Lung (tissue), 11 donors: ENCODE measurements at regions not wholly inside any gene's neighbourhood (a gene's known extent, or its start where the extent isn't known, plus 50 kb on each side); places are given as distances from the start of the nearest gene placed in this dataset.

Source experiments
- ATAC-seq: fragments of 200-7000 bp; cut with Tn5 transposase; one replicate; pipeline ENCODE4 v1.9.1; 2020; ENCODE audit warnings: moderate number of reproducible peaks; ENCODE audit not compliant: insufficient read depth, low FRiP score
- DNase-seq, 3 donors: peaks; one replicate each; pipeline ENCODE4 v3.0.0-alpha.2; 2013 to 2017
- H3K27ac ChIP-seq, 2 donors: one replicate each; pipeline ENCODE4 v1.5.1; 2013; ENCODE audit warnings: mild to moderate bottlenecking in 2 of 2, moderate library complexity in 2 of 2, control low read depth in 1 of 2, inconsistent platforms in 1 of 2, low read depth in 1 of 2, low read length in 1 of 2
- H3K27me3 ChIP-seq, 3 donors: one replicate each; pipeline ENCODE4 v1.5.1; 2013; ENCODE audit warnings: low read length in 2 of 3; ENCODE audit not compliant: control insufficient read depth in 3 of 3, insufficient read depth in 3 of 3
- H3K36me3 ChIP-seq, 4 donors: one replicate each; pipeline ENCODE4 v1.5.1; 2013; ENCODE audit warnings: low read length in 4 of 4, mild to moderate bottlenecking in 1 of 4, moderate library complexity in 1 of 4; ENCODE audit not compliant: control insufficient read depth in 4 of 4, insufficient read depth in 4 of 4
- H3K4me1 ChIP-seq, 5 donors: one replicate each; pipeline ENCODE4 v1.5.1; 2013; ENCODE audit warnings: low read length in 5 of 5, mild to moderate bottlenecking in 2 of 5, moderate library complexity in 1 of 5; ENCODE audit not compliant: control insufficient read depth in 5 of 5, insufficient read depth in 5 of 5
- H3K4me3 ChIP-seq: one replicate; pipeline ENCODE4 v1.5.1; 2013; ENCODE audit warnings: mild to moderate bottlenecking, control low read depth, moderate library complexity
- H3K9ac ChIP-seq, 2 donors: one replicate each; pipeline ENCODE4 v1.5.1; 2013; ENCODE audit warnings: low read length in 2 of 2, control low read depth in 1 of 2; ENCODE audit not compliant: insufficient read depth in 1 of 2
- H3K9me3 ChIP-seq, 4 donors: one replicate each; pipeline ENCODE4 v1.5.1; 2013; ENCODE audit warnings: low read length in 3 of 4, mild to moderate bottlenecking in 1 of 4, moderate library complexity in 1 of 4; ENCODE audit not compliant: control insufficient read depth in 4 of 4, insufficient read depth in 3 of 4
- CTCF ChIP-seq: IDR thresholded peaks from 2 replicates; pipeline ENCODE4 v1.5.1; 2012; ENCODE audit warnings: mild to moderate bottlenecking; ENCODE audit errors: control extremely low read depth, extremely low read depth
- WGBS, 2 donors: extraction: QIAGEN DNeasy Blood & Tissue Kit; methylation state at CpG; one replicate each; pipeline ENCODE4 v1.1.7; 2013; 5-methylcytosine and 5-hydroxymethylcytosine counted together
- donor health status: control.
- donor health status: control.
- donor health status: Bipolar disorder and iron deficiency.
- donor health status: healthy.
- donor health status: DM: yes; HTN: yes; CAD: no.

- Histone ChIP-seq H3K4me3 (no peak overlapping the region), H3K9ac (no peak overlapping the region), H3K4me1 (no peaks in the 10 kb centered on the region), H3K27me3 (no peaks in the 10 kb centered on the region), H3K36me3 (no peaks in the 10 kb centered on the region), H3K9me3 (no peaks in the 10 kb centered on the region), H3K27ac (no peak overlapping the region)
- 44 to 58% methylated on average over 1 of the region's 1 CpG for WGBS, 2 donors
- no peak for ATAC-seq
- TF ChIP-seq CTCF = no peak
- no peak for DNase-seq
Observed at GRCh38 chr16:50902457-50902856, 160.6 kb downstream of the CYLD start.

GRCh38 chr16:50901062-50901461, 159.2 kb downstream of the CYLD start:
- H3K9me3 ChIP-seq = peaks cover 0 to 2% (median 0%) of the 10 kb centered on the region in 4 donors
- WGBS, 2 donors = 56 to 72% methylated on average over 2 of the region's 2 CpGs
- H3K4me1 ChIP-seq = no peaks in the 10 kb centered on the region
- H3K36me3 ChIP-seq = no peaks in the 10 kb centered on the region
- ATAC-seq = no peak
- no peak for DNase-seq
- H3K27ac ChIP-seq = no peak overlapping the region
- TF ChIP-seq CTCF = no peak
- no peak overlapping the region for H3K9ac ChIP-seq
- no peaks in the 10 kb centered on the region for H3K27me3 ChIP-seq
- H3K4me3 ChIP-seq = no peak overlapping the region

GRCh38 chr16:50900391-50900942, 158.6 kb downstream of the CYLD start:
- Histone ChIP-seq H3K4me1 (no peaks in the 10 kb centered on the region), H3K27ac (no peak overlapping the region), H3K36me3 (no peaks in the 10 kb centered on the region), H3K9ac (no peak overlapping the region), H3K27me3 (no peaks in the 10 kb centered on the region), H3K4me3 (no peak overlapping the region), H3K9me3 (peaks cover 0 to 2% (median 0%) of the 10 kb centered on the region in 4 donors)
- DNase-seq (no peak), ATAC-seq (no peak)
- 58 to 73% methylated on average over 5 of the region's 5 CpGs for WGBS, 2 donors
- no peak for TF ChIP-seq CTCF

GRCh38 chr16:50899951-50900350, 158.1 kb downstream of the CYLD start:
- TF ChIP-seq CTCF = no peak
- no peak for ATAC-seq
- no peak overlapping the region for H3K9ac ChIP-seq
- no peak overlapping the region for H3K27ac ChIP-seq
- DNase-seq = no peak
- no peaks in the 10 kb centered on the region for H3K36me3 ChIP-seq
- 82 to 91% methylated on average over 2 of the region's 2 CpGs for WGBS, 2 donors
- H3K9me3 ChIP-seq = peaks cover 0 to 2% (median 0%) of the 10 kb centered on the region in 4 donors
- no peaks in the 10 kb centered on the region for H3K4me1 ChIP-seq
- H3K27me3 ChIP-seq = no peaks in the 10 kb centered on the region
- H3K4me3 ChIP-seq = no peak overlapping the region
